Activated B cell treated with CpG ODN at 0.5 μM for 24 hours (primary cell): ENCODE measurements at regions not wholly inside any gene's neighbourhood (a gene's known extent, or its start where the extent isn't known, plus 50 kb on each side); places are given as distances from the start of the nearest gene placed in this dataset.

ENCODE experiments used
- ATAC-seq: fragments of 200-7000 bp; cut with Tn5 transposase; one replicate; pipeline ENCODE4 v1.10.0; 2021; ENCODE audit warnings: low read depth, mild to moderate bottlenecking, moderate library complexity
- CTCF ChIA-PET: fragments of 350-600 bp; sonication (Branson Sonifier 250); formaldehyde crosslinking; loops from one replicate; lab custom pipeline; 2021; ENCODE audit warnings: antibody characterized with exemption; lab: Charles Lee
- POLR2A ChIA-PET: fragments of 350-600 bp; sonication (Branson Sonifier 250); formaldehyde crosslinking; loops from one replicate; lab custom pipeline; 2021; ENCODE audit warnings: antibody characterized with exemption; lab: Charles Lee
- DNase-seq: peaks from one replicate; pipeline ENCODE4 v3.0.0; 2022
- H3K27ac Mint-ChIP-seq: one replicate; pipeline ENCODE4 v1.8.0; 2020; ENCODE audit warnings: mixed read lengths
- H3K27me3 Mint-ChIP-seq: one replicate; pipeline ENCODE4 v1.8.0; 2021; ENCODE audit warnings: mixed read lengths
- H3K36me3 Mint-ChIP-seq: one replicate; pipeline ENCODE4 v1.8.0; 2021; ENCODE audit warnings: low read depth, mixed read lengths
- H3K4me1 Mint-ChIP-seq: one replicate; pipeline ENCODE4 v1.8.0; 2021; ENCODE audit warnings: mixed read lengths
- H3K4me3 Mint-ChIP-seq: one replicate; pipeline ENCODE4 v1.8.0; 2020; ENCODE audit warnings: mild to moderate bottlenecking, mixed read lengths
- H3K9me3 Mint-ChIP-seq: one replicate; pipeline ENCODE4 v1.8.0; 2020; ENCODE audit warnings: mixed read lengths
- intact Hi-C: fragments of 100-400 bp; cut with micrococcal nuclease; formaldehyde crosslinking; loops from one replicate; pipeline ENCODE4 v1.15.1; 2024
- TF ChIP-seq, protein P1 (sequence below): fragments of 200-600 bp; IDR thresholded peaks from one replicate; pipeline ENCODE4 v1.8.0; 2022; ENCODE audit warnings: antibody characterized with exemption, mild to moderate bottlenecking

DNA sequence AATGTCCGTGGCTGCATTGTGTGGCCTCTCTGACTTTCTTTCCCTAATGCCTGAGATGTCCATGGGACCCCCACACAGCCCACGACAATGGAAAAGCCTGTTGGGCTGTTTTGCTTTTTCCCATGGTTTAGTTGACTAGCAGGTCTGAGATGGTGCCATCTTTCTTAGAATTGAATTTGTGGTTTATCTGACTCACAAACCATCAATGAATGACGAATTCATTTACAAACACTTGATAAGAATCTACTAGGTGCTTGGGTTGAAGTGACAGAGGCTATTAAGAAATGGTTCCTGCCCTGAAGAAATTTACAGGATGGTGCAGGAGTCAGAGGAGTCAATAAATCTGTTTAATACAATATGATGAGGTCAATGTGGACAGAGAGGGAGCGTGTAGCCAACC, 75.4 kb downstream of the OTUD1 start:
- Mint-ChIP-seq H3K27me3 (peaks cover 28% of the 10 kb centered on the region), H3K9me3 (no peaks in the 10 kb centered on the region), H3K27ac (no peak overlapping the region), H3K4me3 (no peak overlapping the region), H3K4me1 (no peaks in the 10 kb centered on the region), H3K36me3 (no peaks in the 10 kb centered on the region)
- intact Hi-C loops, result no loop called here
- ChIA-PET POLR2A (no interaction called here), CTCF (no interaction called here)
- TF ChIP-seq, protein P1, sequence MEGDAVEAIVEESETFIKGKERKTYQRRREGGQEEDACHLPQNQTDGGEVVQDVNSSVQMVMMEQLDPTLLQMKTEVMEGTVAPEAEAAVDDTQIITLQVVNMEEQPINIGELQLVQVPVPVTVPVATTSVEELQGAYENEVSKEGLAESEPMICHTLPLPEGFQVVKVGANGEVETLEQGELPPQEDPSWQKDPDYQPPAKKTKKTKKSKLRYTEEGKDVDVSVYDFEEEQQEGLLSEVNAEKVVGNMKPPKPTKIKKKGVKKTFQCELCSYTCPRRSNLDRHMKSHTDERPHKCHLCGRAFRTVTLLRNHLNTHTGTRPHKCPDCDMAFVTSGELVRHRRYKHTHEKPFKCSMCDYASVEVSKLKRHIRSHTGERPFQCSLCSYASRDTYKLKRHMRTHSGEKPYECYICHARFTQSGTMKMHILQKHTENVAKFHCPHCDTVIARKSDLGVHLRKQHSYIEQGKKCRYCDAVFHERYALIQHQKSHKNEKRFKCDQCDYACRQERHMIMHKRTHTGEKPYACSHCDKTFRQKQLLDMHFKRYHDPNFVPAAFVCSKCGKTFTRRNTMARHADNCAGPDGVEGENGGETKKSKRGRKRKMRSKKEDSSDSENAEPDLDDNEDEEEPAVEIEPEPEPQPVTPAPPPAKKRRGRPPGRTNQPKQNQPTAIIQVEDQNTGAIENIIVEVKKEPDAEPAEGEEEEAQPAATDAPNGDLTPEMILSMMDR, result no peak
- no peak for DNase-seq
- no peak for ATAC-seq

DNA sequence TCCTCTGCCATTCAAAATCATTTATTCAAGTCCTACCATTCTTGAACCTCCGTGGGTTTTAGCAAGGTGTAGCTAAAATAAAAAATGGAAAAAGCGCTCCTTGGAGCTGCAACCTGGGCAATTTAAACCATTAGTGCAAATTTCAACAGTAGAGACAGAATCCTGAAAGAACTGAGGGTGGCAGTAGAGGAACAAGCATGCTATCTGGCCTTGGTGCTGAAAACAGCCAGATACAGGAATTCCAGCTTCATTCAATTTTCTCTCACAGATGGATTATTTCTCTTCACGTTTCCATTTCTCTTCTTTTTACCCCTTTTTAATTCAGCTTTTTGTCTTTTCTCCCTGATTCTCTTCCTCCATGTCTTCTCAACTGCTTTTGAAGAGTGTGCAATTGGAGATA, 77.7 kb downstream of the OTUD1 start:
- intact Hi-C loops, result no loop called here
- peaks cover 14% of the 10 kb centered on the region for H3K4me1 Mint-ChIP-seq
- no peak overlapping the region for H3K4me3 Mint-ChIP-seq
- no peak overlapping the region for H3K27ac Mint-ChIP-seq
- TF ChIP-seq, protein P1, result no peak
- H3K27me3 Mint-ChIP-seq, result peaks cover 30% of the 10 kb centered on the region
- H3K9me3 Mint-ChIP-seq, result no peaks in the 10 kb centered on the region
- POLR2A ChIA-PET, result no interaction called here
- ATAC-seq (no peak), DNase-seq (no peak)
- H3K36me3 Mint-ChIP-seq, result no peaks in the 10 kb centered on the region
- CTCF ChIA-PET, result no interaction called here

DNA sequence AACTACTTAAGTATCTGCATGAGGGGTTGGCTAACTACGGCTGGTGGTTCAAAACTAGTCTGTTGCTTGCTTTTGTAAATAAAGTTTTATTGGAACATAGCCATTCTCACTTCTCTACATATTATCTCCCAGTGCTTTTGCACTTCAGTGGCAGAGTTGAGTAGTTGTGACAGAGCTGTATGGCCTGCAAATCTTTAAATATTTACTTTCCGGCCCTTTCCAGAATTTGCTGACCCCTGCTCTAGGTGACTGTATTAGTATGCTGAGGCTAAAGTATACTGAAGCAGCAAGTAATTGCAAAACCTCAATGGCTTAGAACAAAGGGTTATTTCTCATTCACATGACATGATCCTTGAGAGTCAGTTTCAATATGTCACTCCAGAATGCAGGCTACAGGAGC, 78.3 kb downstream of the OTUD1 start:
- POLR2A ChIA-PET, result no interaction called here
- CTCF ChIA-PET, result no interaction called here
- Mint-ChIP-seq H3K27me3 (peaks cover 30% of the 10 kb centered on the region), H3K4me1 (peaks cover 20% of the 10 kb centered on the region), H3K27ac (no peak overlapping the region), H3K9me3 (no peaks in the 10 kb centered on the region), H3K36me3 (no peaks in the 10 kb centered on the region), H3K4me3 (no peak overlapping the region)
- ATAC-seq (no peak), DNase-seq (no peak)
- intact Hi-C loops, result no loop called here
- TF ChIP-seq, protein P1, result no peak

DNA sequence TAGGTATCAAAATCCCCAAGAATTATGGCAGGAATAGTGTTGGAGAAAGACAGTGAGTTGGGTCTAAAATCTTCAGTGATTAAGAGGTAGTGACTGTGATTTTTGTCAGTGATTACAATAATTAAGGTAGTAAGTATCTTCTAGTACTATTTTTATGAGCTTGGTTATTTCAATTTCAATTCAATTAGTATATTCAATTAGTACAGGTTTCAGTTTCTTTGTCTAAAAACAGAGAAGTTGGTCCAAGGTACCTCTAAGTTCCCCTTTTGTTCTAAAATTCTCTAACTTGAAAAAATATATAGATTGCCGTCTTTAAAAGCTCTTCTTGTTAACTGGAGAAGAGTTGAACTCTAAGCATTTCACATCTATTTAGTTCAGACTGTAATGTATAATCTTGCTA, 82.9 kb downstream of the OTUD1 start:
- TF ChIP-seq, protein P1, result no peak
- Mint-ChIP-seq H3K36me3 (no peaks in the 10 kb centered on the region), H3K4me3 (peak overlapping the region; percentile 42), H3K27ac (peak overlapping the region; percentile 60), H3K9me3 (no peaks in the 10 kb centered on the region), H3K4me1 (peaks cover 34% of the 10 kb centered on the region), H3K27me3 (peaks cover 2% of the 10 kb centered on the region)
- intact Hi-C loops, result loop anchor here (1.0 kb wide), 1 partner anchor 81 kb away; no protein-coding TSS in a partner anchor
- ATAC-seq (no peak), DNase-seq (no peak)
- CTCF ChIA-PET, result interaction anchor here (0.9 to 14.7 kb wide), 2 partner anchors 73 to 206 kb away, joined by 3 to 275 read pairs; no protein-coding TSS in a partner anchor
- POLR2A ChIA-PET, result interaction anchor here (0.6 to 1.2 kb wide), 2 partner anchors 83 to 125 kb away, joined by 3 to 5 read pairs; partner anchors contain the start of gene OTUD1

DNA sequence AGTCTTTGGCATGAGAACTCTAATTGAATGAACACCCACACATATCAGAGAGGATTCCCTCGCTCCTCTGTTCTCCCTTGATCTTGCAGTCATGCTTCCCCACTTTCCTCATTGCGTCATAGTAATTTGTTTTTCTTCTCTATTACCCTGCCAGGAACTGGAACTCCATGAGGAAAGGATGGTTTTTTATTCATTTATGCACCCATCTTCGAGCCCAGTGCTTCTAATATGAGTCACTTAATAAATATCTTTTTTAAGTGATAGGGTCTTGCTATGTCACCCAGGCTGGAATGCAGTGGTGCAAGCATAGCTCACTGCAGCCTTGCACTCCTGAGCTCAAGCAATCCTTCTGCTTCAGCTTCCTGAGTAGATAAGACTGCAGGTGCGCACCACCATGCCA, 83.5 kb downstream of the OTUD1 start:
- no peak overlapping the region for H3K27ac Mint-ChIP-seq
- DNase-seq (no peak), ATAC-seq (no peak)
- no peaks in the 10 kb centered on the region for H3K9me3 Mint-ChIP-seq
- peaks cover 2% of the 10 kb centered on the region for H3K27me3 Mint-ChIP-seq
- TF ChIP-seq, protein P1, result no peak
- ChIA-PET POLR2A (interaction anchor here (0.5 to 1.2 kb wide), 3 partner anchors 74 to 125 kb away, joined by 3 to 5 read pairs (median 3); partner anchors contain the start of gene OTUD1), CTCF (interaction anchor here (14.7 kb wide), 1 partner anchor 207 kb away, joined by 275 read pairs; no protein-coding TSS in a partner anchor)
- peaks cover 34% of the 10 kb centered on the region for H3K4me1 Mint-ChIP-seq
- intact Hi-C loops, result no loop called here
- H3K4me3 Mint-ChIP-seq, result no peak overlapping the region
- no peaks in the 10 kb centered on the region for H3K36me3 Mint-ChIP-seq
